HT1080 (cell line): ENCODE measurements at regions not wholly inside any gene's neighbourhood (a gene's known extent, or its start where the extent isn't known, plus 50 kb on each side); places are given as distances from the start of the nearest gene placed in this dataset. TPM values are rescaled to one million over a fixed set of nuclear protein-coding genes. Genes with fewer than 3 reads are reported as not detected.

ENCODE experiments used
- small RNA-seq: library from RNA; depleted of rRNA; stranded (forward); fragments of <200 nt; gene quantifications from one replicate; pipeline ENCODE3, GENCODE V24; 2014

Small RNA genes lying in the stretch of these regions (small RNA-seq; reads per million reads assigned to genes)
- gene AL162151.2 (not detected), gene RN7SL714P (not detected)
